ENCODE measurements at regions not wholly inside any gene's neighbourhood (a gene's known extent, or its start where the extent isn't known, plus 50 kb on each side); places are given as distances from the start of the nearest gene placed in this dataset.

GRCh38 chr4:148522995-148523394 lies 80.8 kb upstream of the NR3C2 start:
- 89 to 93% (median 90%) methylated on average over 4 of the region's 4 CpGs for WGBS, 3 donors
- intact Hi-C loops (cut with DNase I), result no loop called here
- Histone ChIP-seq H3K27me3 (no peaks in the 10 kb centered on the region), H3K4me1 (ENCODE audit: insufficient read depth) (no peaks in the 10 kb centered on the region), H3K4me3 (no peak overlapping the region), H3K36me3 (no peaks in the 10 kb centered on the region), H3K9me3 (no peaks in the 10 kb centered on the region), H3K27ac (no peak overlapping the region)
- DNase-seq, result no peak
- TF ChIP-seq POLR2A (IDR thresholded peaks at IDR 0.05) (no peak), EP300 (IDR thresholded peaks at IDR 0.05) (no peak)
- TF ChIP-seq, protein P1, sequence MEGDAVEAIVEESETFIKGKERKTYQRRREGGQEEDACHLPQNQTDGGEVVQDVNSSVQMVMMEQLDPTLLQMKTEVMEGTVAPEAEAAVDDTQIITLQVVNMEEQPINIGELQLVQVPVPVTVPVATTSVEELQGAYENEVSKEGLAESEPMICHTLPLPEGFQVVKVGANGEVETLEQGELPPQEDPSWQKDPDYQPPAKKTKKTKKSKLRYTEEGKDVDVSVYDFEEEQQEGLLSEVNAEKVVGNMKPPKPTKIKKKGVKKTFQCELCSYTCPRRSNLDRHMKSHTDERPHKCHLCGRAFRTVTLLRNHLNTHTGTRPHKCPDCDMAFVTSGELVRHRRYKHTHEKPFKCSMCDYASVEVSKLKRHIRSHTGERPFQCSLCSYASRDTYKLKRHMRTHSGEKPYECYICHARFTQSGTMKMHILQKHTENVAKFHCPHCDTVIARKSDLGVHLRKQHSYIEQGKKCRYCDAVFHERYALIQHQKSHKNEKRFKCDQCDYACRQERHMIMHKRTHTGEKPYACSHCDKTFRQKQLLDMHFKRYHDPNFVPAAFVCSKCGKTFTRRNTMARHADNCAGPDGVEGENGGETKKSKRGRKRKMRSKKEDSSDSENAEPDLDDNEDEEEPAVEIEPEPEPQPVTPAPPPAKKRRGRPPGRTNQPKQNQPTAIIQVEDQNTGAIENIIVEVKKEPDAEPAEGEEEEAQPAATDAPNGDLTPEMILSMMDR (IDR thresholded peaks at IDR 0.05), result no peak

- TF ChIP-seq EP300 (IDR thresholded peaks at IDR 0.05) (no peak), POLR2A (IDR thresholded peaks at IDR 0.05) (no peak)
- TF ChIP-seq, protein P1 (IDR thresholded peaks at IDR 0.05), result no peak
- Histone ChIP-seq H3K4me1 (ENCODE audit: insufficient read depth) (no peaks in the 10 kb centered on the region), H3K9me3 (no peaks in the 10 kb centered on the region), H3K27me3 (no peaks in the 10 kb centered on the region), H3K36me3 (no peaks in the 10 kb centered on the region), H3K27ac (no peak overlapping the region), H3K4me3 (no peak overlapping the region)
- 42 to 48% (median 45%) methylated on average over 1 of the region's 1 CpG for WGBS, 3 donors
- no peak for DNase-seq
- intact Hi-C loops (cut with DNase I), result no loop called here
Observed at GRCh38 chr4:148515248-148515647, 73.0 kb upstream of the NR3C2 start.

- DNase-seq, result no peak
- Histone ChIP-seq H3K27me3 (no peaks in the 10 kb centered on the region), H3K4me3 (no peak overlapping the region), H3K4me1 (ENCODE audit: insufficient read depth) (no peaks in the 10 kb centered on the region), H3K9me3 (no peaks in the 10 kb centered on the region), H3K27ac (no peak overlapping the region), H3K36me3 (no peaks in the 10 kb centered on the region)
- TF ChIP-seq, protein P1 (IDR thresholded peaks at IDR 0.05), result no peak
- TF ChIP-seq POLR2A (IDR thresholded peaks at IDR 0.05) (no peak), EP300 (IDR thresholded peaks at IDR 0.05) (no peak)
- intact Hi-C loops (cut with DNase I), result no loop called here
- 87 to 94% (median 88%) methylated on average over 2 of the region's 2 CpGs for WGBS, 3 donors
Observed at GRCh38 chr4:148514581-148514980, 72.4 kb upstream of the NR3C2 start.

DNA sequence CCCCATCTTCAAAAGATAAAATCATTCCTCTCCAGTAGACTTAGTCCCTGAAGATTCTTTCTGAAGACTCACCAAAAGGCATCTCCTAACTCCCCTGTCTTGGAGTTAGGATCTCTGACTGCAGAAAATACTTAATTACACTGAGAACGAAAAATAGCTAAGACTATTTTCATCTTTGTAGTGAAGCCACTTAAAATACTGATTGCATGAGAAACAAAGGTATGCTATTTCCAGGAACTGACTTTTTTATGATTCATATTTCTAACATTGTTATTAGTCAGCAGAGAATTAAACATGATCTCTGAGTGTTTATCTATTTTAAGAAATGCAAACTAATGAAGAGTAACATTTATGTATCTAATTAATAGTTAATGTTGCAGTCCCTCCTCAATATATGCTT lies 71.8 kb upstream of the NR3C2 start:
- TF ChIP-seq POLR2A (IDR thresholded peaks at IDR 0.05) (no peak), EP300 (IDR thresholded peaks at IDR 0.05) (no peak)
- TF ChIP-seq, protein P1 (IDR thresholded peaks at IDR 0.05), result no peak
- intact Hi-C loops (cut with DNase I), result no loop called here
- no peaks in the 10 kb centered on the region for H3K27me3 ChIP-seq
- DNase-seq, result no peak
- H3K4me3 ChIP-seq, result no peak overlapping the region
- no peaks in the 10 kb centered on the region for H3K4me1 ChIP-seq (ENCODE audit: insufficient read depth)
- 46 to 52% (median 51%) methylated on average over 1 of the region's 1 CpG for WGBS, 3 donors
- no peak overlapping the region for H3K27ac ChIP-seq
- no peaks in the 10 kb centered on the region for H3K9me3 ChIP-seq
- no peaks in the 10 kb centered on the region for H3K36me3 ChIP-seq

DNA sequence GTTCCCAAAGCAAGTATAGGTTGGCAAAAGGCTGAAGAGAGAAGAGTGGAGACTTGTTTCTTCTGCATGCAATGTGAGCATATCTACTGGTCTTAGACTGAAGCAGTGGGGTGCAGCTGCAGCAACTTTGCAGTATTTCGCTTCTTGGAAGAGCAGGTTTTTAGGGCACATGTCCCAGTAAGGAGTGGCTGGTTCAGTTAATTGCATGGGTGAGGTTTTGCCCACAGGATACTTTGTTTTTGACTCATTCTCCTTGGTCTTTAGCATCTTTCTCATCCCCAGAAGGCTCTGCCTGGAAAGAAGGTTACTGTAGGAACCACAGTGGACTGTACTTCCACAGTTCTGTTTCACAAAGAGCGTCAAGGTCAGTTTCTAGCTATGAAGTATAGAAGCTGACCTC lies 68.0 kb upstream of the NR3C2 start:
- intact Hi-C loops (cut with DNase I), result no loop called here
- WGBS, 3 donors, result 93 to 100% (median 93%) methylated on average over 2 of the region's 2 CpGs
- no peak for DNase-seq
- H3K27me3 ChIP-seq, result no peaks in the 10 kb centered on the region
- TF ChIP-seq EP300 (IDR thresholded peaks at IDR 0.05) (no peak), POLR2A (IDR thresholded peaks at IDR 0.05) (no peak)
- TF ChIP-seq, protein P1 (IDR thresholded peaks at IDR 0.05), result no peak
- H3K27ac ChIP-seq, result no peak overlapping the region
- H3K9me3 ChIP-seq, result no peaks in the 10 kb centered on the region
- H3K4me1 ChIP-seq (ENCODE audit: insufficient read depth), result no peaks in the 10 kb centered on the region
- H3K4me3 ChIP-seq, result no peak overlapping the region
- no peaks in the 10 kb centered on the region for H3K36me3 ChIP-seq
